ENCODE measurements at regions not wholly inside any gene's neighbourhood (a gene's known extent, or its start where the extent isn't known, plus 50 kb on each side); places are given as distances from the start of the nearest gene placed in this dataset.
"Not testable (repeated sequence)": the region's sequence is repeated elsewhere in the genome, so short reads cannot be mapped to it uniquely, and the experiment has no call there.

DNA sequence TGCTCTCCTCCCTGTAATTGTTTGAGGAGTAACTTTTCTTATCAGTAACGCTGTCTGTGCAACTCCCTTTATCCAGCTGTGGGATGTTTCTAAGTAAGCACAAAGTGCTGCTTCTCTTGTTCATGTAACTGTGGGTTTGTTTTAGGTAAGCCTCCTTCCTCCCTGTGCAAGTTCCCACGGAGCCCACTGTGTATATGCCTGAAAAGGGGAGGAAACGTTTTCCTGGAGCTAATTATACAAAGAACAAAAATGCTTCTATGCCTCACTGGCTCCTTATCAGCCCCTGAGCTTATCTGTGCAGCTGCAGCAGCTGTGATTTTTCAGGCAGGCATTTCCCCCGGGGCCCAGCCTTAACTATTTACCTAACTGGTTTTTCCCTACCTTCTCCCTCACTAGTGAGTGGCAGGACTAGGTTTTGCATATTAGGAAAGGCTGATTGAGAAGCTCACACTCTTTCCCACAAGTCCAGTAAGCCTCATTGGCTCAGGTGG lies 593.4 kb upstream of the GHITM start:
- DNase-seq (ENCODE audit: extremely low read depth, low read depth) = no peak
- TF ChIP-seq, protein P1, sequence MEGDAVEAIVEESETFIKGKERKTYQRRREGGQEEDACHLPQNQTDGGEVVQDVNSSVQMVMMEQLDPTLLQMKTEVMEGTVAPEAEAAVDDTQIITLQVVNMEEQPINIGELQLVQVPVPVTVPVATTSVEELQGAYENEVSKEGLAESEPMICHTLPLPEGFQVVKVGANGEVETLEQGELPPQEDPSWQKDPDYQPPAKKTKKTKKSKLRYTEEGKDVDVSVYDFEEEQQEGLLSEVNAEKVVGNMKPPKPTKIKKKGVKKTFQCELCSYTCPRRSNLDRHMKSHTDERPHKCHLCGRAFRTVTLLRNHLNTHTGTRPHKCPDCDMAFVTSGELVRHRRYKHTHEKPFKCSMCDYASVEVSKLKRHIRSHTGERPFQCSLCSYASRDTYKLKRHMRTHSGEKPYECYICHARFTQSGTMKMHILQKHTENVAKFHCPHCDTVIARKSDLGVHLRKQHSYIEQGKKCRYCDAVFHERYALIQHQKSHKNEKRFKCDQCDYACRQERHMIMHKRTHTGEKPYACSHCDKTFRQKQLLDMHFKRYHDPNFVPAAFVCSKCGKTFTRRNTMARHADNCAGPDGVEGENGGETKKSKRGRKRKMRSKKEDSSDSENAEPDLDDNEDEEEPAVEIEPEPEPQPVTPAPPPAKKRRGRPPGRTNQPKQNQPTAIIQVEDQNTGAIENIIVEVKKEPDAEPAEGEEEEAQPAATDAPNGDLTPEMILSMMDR (IDR thresholded peaks at IDR 0.05; ENCODE audit: low read depth, low read length) = no peak

DNA sequence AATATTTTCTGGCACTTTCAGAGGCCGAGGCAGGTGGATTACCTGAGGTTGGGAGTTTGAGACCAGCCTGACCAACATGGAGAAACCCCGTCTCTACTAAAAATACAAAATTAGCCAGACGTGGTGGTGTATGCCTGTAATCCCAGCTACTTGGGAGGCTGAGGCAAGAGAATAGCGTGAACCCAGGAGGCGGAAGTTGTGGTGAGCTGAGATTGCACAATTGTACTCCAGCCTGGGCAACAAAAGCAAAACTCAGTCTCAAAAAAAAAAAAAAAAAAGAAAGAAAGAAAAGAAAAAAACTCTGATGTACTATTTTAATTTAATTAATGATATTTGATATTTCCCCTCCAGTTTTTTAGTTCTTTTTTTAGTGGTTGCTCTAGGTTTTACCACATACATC lies 588.1 kb upstream of the GHITM start:
- not testable (repeated sequence) for DNase-seq (ENCODE audit: extremely low read depth, low read depth)

DNA sequence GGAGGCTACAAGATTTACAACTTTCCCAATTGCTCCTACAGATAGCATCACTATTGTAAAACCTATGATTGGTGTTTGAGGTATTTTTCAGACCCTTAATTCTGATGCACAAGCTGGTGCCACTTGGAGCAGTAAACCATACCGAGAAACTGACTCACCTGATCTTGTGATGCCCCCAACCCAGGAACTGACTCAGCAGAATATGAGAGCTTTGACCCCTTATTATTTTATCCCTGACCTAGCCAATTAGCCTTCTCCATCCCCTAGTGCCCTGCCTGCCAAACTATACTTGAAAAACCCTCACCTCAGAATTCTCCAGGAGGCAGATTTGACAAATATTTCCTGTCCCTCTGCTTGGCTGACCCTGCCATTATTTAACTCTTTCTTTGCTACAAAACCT lies 585.9 kb upstream of the GHITM start:
- TF ChIP-seq, protein P1 (IDR thresholded peaks at IDR 0.05; ENCODE audit: low read depth, low read length) = no peak
- DNase-seq (ENCODE audit: extremely low read depth, low read depth) = no peak

DNA sequence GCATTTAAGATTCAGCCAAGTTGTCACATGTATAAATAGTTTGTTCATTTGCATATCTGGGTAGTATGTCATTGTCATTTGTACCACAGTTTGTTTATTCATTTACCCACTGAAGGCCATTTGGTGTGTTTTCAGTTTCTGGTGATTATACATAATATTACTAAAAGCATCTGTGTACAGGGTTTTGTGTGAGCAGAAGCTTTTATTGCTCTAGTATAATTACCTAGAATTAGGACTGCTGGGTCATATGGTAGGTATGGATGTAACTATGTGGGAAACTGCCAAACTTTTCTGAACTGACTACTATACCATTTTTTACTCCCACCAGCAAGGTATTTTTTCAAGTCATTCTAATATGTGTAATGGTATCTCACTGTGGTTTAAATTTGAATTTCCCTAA lies 584.0 kb upstream of the GHITM start:
- TF ChIP-seq, protein P1 (IDR thresholded peaks at IDR 0.05; ENCODE audit: low read depth, low read length) = no peak
- DNase-seq (ENCODE audit: extremely low read depth, low read depth) = no peak

DNA sequence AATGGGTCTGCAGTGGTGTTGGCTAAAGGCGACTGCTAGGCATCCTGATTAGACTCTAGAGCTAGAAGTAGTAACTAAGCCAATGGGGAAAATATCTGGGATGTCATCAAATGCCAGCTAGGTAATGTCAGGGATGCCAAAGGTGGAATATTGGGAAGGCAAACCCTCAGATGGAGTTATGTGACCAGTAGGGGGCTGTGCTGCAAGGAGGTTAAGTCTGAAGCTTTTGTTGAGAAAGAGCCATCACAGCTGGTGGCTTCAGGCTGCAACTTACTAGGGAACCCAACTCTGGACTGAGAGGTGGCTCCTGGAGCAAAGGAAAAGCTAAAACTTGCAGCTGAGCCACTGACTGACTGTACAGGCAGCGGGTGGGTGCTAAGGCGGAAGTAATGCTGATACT lies 576.9 kb upstream of the GHITM start:
- no peak for DNase-seq (ENCODE audit: extremely low read depth, low read depth)
- TF ChIP-seq, protein P1 (IDR thresholded peaks at IDR 0.05; ENCODE audit: low read depth, low read length) = no peak

DNA sequence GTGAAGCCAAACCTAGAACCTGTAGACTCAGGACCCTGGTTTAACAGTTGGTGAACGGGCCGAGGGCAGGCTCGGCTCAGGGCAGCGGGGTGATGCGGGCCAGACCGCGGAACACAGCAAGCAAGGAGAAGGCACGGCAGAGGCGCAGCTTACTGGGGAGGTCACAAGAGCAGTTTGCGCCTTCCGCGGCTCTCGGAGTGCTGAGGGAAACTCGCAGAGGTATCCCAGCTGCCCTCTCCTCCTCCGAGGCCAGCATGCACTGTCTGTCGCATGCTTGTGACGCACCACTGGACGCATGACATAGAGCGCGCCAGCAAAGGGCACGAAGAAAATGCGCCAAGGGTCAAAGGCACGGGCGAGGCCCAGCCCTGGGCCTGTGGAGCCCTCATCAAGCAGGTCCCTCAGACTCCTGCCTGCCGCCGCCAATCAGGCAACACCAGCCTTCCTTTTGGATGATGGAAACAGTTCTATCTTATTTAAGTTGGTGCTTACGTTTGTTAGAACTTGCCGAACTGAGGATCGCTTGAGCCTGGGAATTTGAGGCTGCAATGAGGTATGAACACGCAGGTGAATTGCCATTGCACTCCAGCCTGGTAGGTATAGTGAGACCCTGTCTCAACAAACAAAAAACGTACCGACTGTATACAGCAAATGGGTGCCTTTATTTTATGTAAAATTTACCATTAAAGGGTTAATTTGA lies 574.3 kb upstream of the GHITM start:
- no peak for DNase-seq (ENCODE audit: extremely low read depth, low read depth)
- TF ChIP-seq, protein P1 (IDR thresholded peaks at IDR 0.05; ENCODE audit: low read depth, low read length) = no peak

DNA sequence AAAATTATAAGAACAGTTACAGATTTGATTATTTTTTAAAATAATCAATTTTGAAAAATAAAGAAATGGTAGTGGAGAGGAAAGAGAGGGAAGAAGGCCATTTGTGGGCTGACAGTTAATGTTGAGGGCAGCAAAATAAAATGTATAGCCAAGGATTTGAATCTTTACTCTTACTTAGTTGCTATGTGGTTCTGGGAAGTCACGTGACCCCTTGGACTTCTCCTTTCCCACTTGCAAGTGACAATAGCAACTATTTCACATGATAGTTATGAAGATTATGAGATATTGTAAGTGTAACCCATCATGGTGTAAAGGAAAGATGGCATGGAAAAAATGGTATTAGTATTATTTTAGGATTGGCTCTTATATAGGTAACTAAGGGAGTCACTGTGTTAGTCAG lies 567.3 kb upstream of the GHITM start:
- TF ChIP-seq, protein P1 (IDR thresholded peaks at IDR 0.05; ENCODE audit: low read depth, low read length) = no peak
- no peak for DNase-seq (ENCODE audit: extremely low read depth, low read depth)

DNA sequence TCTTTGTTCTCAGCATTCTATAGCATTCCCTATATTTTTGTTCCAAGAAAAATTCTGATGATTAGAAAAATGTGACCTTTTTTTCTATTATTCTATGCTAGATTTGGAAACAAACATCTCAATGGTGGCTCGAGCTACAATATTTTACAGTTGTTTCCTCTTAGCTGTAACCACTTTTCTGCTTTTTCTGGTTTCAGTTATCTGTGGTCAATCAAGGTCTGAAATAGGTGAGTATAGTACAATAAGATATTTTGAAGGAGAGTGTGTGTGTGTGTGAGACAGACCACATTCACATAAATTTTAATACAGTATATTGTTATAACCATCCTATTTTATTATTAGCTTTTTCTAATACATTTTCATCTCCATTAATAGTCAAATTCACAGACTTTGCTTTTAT lies 564.5 kb upstream of the GHITM start:
- DNase-seq (ENCODE audit: extremely low read depth, low read depth) = no peak
- TF ChIP-seq, protein P1 (IDR thresholded peaks at IDR 0.05; ENCODE audit: low read depth, low read length) = no peak

Data from AG09319 (cell line).